Body of pancreas (tissue), 4 donors: ENCODE measurements at regions not wholly inside any gene's neighbourhood (a gene's known extent, or its start where the extent isn't known, plus 50 kb on each side); places are given as distances from the start of the nearest gene placed in this dataset.

ENCODE experiments used
- ATAC-seq: fragments of 150-250 bp; one replicate; pipeline ENCODE4 v1.9.1; 2016
- DNase-seq, 4 donors: peaks; one replicate each; pipeline ENCODE4 v3.0.0-alpha.2; 2019
- H3K27ac ChIP-seq, 4 donors: fragments of 200-600 bp; sonication (generic); 1 replicate in 3 of 4; 2 replicates in 1 of 4; pipeline versions ENCODE4 v1.5.1 to v1.6.1; 2016 to 2019; ENCODE audit warnings: mild to moderate bottlenecking in 1 of 4, mixed read lengths in 1 of 4, moderate library complexity in 1 of 4
- H3K27me3 ChIP-seq, 2 donors: fragments of 200-600 bp; sonication (generic); one replicate each; pipeline ENCODE4 v1.6.0; 2016; ENCODE audit warnings: mild to moderate bottlenecking in 1 of 2
- H3K36me3 ChIP-seq, 2 donors: fragments of 200-600 bp; sonication (generic); replicated peaks in 1 of 2; 2 replicates each; pipeline ENCODE4 v1.5.1; 2016; ENCODE audit warnings: low read depth in 2 of 2; ENCODE audit not compliant: insufficient read depth in 1 of 2
- H3K4me1 ChIP-seq: fragments of 200-600 bp; sonication (generic); one replicate; pipeline ENCODE4 v1.6.0; 2016
- H3K4me3 ChIP-seq, 2 donors: fragments of 200-600 bp; sonication (generic); 1 replicate in 1 of 2; 2 replicates in 1 of 2; pipeline ENCODE4 v1.5.1; 2016 to 2019
- H3K9me3 ChIP-seq, 3 donors: fragments of 200-600 bp; sonication (generic); 1 replicate in 2 of 3; 2 replicates in 1 of 3; pipeline ENCODE4 v1.5.1; 2016
- CTCF ChIP-seq, 7 experiments: fragments of 450-650 bp in 4 of 7; fragments of 200-600 bp in 3 of 7; sonication (generic) in 3 of 7; IDR thresholded peaks; one replicate each; pipeline ENCODE4 v1.5.1; 2016 to 2019; ENCODE audit warnings: antibody characterized with exemption in 7 of 7
- POLR2A ChIP-seq, 3 donors: fragments of 450-650 bp; IDR thresholded peaks; one replicate each; pipeline ENCODE4 v1.6.1; 2016; ENCODE audit warnings: antibody characterized with exemption in 3 of 3, mild to moderate bottlenecking in 2 of 3
- WGBS, 2 donors: methylation state at CpG; one replicate each; pipeline ENCODE4 v1.1.5; 2017; 5-methylcytosine and 5-hydroxymethylcytosine counted together
- intact Hi-C: fragments of 100-400 bp; cut with DNase I; formaldehyde crosslinking; loops from one replicate; pipeline ENCODE4 v1.15.1; 2023

DNA sequence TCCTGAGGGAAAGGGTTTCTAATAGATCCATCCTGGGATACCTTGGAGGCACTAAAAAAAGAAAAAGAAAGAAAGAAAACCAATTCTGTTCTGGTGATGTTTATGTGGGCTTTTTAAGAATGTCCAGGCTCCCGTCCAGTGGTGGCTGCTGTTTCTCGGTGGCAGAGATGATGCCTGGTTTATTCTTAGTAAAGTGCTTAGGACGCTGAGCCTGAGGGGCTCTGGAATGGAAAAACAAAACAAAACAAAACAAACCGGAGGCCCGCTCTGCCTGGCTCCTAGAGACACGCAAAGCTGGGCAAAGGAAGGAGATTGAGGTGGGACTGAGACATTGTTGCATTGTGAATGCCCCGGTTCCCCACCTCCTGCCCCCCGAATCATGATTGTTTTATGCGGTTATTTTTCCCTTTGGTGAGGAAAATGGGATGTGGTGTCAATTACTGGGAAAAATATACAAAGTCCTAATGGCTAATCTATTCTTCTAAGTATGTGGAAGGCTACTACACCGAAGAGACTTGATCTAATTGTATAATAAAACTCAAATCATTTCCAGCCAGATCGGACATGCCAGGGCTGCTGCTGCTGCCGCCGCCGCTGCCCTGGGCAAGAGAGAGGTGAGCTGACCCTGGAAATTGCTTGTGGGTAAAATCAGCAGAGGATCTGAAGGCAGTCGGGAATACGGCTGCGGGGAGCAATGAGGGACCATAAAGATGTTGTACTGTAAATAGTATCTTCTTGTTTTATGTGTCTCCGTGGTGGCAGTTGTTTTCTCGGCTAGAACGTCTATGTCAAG is 644.9 kb downstream of the CCDC171 start:
- no peak for DNase-seq
- 70 to 79% methylated on average over 20 of the region's 20 CpGs for WGBS, 2 donors
- H3K9me3 ChIP-seq = no peaks in the 10 kb centered on the region
- TF ChIP-seq CTCF (IDR thresholded peaks at IDR 0.05) (no peak), POLR2A (IDR thresholded peaks at IDR 0.05) (no peak)
- H3K36me3 ChIP-seq = no peaks in the 10 kb centered on the region
- no peaks in the 10 kb centered on the region for H3K27me3 ChIP-seq
- ATAC-seq = no peak
- no peaks in the 10 kb centered on the region for H3K4me1 ChIP-seq
- H3K4me3 ChIP-seq = no peak overlapping the region
- no peak overlapping the region for H3K27ac ChIP-seq
- intact Hi-C loops = no loop called here

- Histone ChIP-seq H3K9me3 (no peaks in the 10 kb centered on the region), H3K4me3 (no peak overlapping the region), H3K27me3 (no peaks in the 10 kb centered on the region), H3K27ac (no peak overlapping the region), H3K36me3 (no peaks in the 10 kb centered on the region), H3K4me1 (no peaks in the 10 kb centered on the region)
- intact Hi-C loops = no loop called here
- ATAC-seq (no peak), DNase-seq (no peak)
- no peak for TF ChIP-seq CTCF (IDR thresholded peaks at IDR 0.05)
- TF ChIP-seq POLR2A (IDR thresholded peaks at IDR 0.05) = no peak
- WGBS, 2 donors = 55 to 56% methylated on average over 6 of the region's 6 CpGs
Observed at GRCh38 chr9:16198996-16199395, 646.2 kb downstream of the CCDC171 start.

DNA sequence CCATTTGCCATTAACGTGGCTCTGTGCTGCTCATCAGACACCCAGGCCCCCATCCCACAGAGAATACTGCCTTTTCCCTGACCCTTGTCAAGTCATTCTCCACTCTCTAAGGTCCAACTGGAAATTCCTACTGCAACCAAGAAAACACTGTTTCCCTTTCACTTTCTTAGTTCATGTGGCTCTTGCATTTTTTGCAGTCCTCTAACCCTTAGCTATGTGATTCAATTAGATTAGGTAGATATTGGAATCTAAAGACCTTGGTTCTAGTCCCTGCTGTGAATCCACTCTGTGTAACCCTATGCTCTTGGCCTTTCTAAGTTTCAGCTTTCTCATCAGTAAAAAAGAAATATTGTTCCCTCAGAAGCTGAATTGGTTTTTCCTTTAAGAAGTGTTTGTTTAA is 649.4 kb downstream of the CCDC171 start:
- Histone ChIP-seq H3K9me3 (no peaks in the 10 kb centered on the region), H3K27me3 (no peaks in the 10 kb centered on the region), H3K27ac (no peak overlapping the region), H3K4me1 (no peaks in the 10 kb centered on the region), H3K4me3 (no peak overlapping the region), H3K36me3 (no peaks in the 10 kb centered on the region)
- TF ChIP-seq POLR2A (IDR thresholded peaks at IDR 0.05) (no peak), CTCF (IDR thresholded peaks at IDR 0.05) (no peak)
- DNase-seq (no peak), ATAC-seq (no peak)
- intact Hi-C loops = no loop called here
- WGBS, 2 donors = 39 to 43% methylated on average over 1 of the region's 1 CpG

- Histone ChIP-seq H3K9me3 (no peaks in the 10 kb centered on the region), H3K27ac (no peak overlapping the region), H3K4me3 (no peak overlapping the region), H3K4me1 (no peaks in the 10 kb centered on the region), H3K27me3 (no peaks in the 10 kb centered on the region), H3K36me3 (no peaks in the 10 kb centered on the region)
- DNase-seq (no peak), ATAC-seq (no peak)
- intact Hi-C loops = no loop called here
- WGBS, 2 donors = 57 to 68% methylated on average over 17 of the region's 17 CpGs
- TF ChIP-seq POLR2A (IDR thresholded peaks at IDR 0.05) = no peak
- no peak for TF ChIP-seq CTCF (IDR thresholded peaks at IDR 0.05)
Observed at GRCh38 chr9:16202914-16203728, 650.3 kb downstream of the CCDC171 start.
